B cell (primary cell): ENCODE measurements at regions not wholly inside any gene's neighbourhood (a gene's known extent, or its start where the extent isn't known, plus 50 kb on each side); places are given as distances from the start of the nearest gene placed in this dataset.

ENCODE experiments used
- CTCF ChIP-seq: fragments of 200-600 bp; IDR thresholded peaks from one replicate; pipeline ENCODE4 v1.8.0; 2022; ENCODE audit warnings: antibody characterized with exemption, mild to moderate bottlenecking
- EZH2 ChIP-seq: IDR thresholded peaks from 2 replicates; pipeline ENCODE4 v1.6.1; 2012; ENCODE audit warnings: borderline replicate concordance, low read depth, mild to moderate bottlenecking, moderate library complexity, low read length; ENCODE audit not compliant: insufficient read depth, poor library complexity, severe bottlenecking

GRCh38 chr20:48490961-48491831 lies 336.6 kb downstream of the PREX1 start:
- TF ChIP-seq CTCF (no peak), EZH2 (no peak)
